ENCODE measurements at regions not wholly inside any gene's neighbourhood (a gene's known extent, or its start where the extent isn't known, plus 50 kb on each side); places are given as distances from the start of the nearest gene placed in this dataset.
"Not testable (repeated sequence)": the region's sequence is repeated elsewhere in the genome, so short reads cannot be mapped to it uniquely, and the experiment has no call there.

DNA sequence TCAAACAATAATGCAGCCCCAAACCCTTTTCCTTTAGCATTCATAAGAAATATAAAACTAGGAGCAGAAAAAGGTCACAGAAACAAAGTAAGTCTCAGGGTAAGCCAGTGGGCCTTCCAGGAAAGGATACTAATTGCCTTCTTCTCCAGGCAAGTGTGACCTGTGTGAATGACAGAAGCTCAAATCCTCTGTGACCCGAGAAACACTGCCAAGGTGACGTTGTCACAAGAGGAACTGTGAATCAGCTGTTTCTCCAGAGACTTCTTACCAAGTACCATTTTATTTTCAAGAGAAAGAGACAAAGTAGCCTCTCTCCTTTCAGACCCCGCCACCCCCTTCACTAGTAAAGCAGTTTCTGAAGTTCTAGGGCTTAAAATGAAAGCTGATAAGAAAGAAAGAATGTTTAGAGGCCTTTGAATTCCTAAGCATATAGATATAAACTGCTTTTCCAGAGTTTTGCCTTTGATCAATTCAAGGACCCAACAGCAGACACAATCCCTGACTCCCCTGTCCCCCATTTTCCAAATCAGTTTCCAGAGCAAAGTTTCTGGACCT, 155.6 kb downstream of the NUF2 start:
- DNase-seq, result no peak

DNA sequence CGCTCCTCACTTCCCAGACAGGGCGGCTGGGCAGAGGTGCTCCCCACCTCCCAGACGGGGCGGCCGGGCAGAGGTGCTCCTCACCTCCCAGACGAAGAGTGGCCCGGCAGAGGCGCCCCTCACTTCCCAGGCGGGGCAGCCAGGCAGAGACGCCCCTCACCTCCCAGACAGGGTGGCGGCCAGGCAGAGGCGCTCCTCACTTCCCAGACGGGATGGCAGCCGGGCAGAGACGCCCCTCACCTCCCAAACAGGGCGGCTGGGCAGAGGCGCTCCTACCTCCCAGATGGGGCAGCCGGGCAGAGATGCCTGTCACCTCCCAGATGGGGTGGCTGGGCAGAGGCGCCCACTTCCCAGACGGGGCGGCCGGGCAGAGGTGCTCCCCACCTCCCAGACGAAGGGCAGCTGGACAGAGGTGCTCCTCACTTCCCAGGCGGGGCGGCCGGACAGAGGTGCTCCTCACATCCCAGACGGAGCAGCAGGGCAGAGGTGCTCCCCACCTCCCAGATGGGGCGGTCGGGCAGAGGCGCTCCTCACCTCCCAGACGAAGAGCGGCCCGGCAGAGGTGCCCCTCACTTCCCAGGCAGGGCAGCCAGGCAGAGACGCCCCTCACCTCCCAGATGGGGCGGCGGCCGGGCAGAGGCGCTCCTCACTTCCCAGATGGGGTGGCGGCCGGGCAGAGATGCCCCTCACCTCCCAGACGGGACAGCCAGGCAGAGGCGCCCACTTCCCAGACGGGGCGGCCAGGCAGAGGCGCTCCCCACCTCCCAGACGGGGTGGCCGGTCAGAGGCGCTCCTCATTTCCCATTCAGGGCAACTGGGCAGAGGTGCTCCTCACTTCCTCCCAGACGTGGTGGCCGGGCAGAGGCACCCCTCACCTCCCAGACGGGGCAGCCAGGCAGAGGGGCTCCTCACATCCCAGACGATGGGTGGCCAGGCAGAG, 176.9 kb downstream of the NUF2 start:
- DNase-seq, result not testable (repeated sequence)

DNA sequence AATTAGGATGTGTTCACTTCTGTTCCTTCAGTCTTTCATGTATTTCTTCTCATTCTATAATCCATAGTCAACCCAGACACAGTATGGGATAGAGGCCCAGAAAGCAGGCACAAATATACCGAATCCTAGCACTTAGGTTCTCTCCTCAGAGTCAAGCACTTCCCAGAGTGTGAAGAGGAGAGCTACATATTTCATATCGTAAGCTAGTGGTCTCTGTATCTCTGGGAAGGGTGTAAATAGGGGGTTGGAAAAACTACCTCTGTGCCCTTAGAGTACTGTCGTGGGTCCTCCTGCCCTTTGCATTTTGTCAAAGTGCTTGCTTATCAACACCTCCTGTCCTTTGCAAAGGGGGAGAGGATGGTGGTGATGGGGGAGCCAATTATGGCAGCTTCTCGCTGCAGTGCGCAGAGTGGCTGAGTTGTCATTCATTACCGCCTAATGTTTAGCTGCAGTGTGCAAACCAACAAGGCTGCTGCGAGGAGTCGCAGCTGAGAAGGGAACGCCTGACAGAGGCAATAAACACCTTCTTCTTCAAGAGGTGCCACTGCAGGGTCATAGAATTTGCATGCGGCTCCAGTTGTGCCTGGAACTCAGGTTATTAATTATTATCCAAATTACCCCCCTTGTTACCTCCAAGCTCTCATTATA, 182.7 kb downstream of the NUF2 start:
- no peak for DNase-seq

DNA sequence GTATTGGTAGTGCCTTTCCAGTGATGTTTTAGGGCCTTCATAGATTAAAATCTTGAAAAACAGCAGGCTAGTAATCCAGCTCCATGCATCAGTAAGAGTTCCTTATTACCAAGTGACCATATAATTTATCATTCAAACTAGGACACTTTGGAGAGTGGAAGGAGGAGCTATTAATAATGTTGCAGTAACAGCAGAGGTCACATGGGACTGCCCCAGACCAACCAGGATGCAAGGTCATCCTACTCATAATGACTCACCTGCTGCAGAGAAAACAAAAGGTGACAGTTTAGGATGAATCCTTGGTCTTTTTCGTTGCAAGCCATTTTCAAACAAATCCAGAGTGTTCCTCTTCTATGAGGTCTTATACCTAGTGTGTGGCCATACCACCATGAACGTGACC, 187.4 kb downstream of the NUF2 start:
- DNase-seq, result no peak

DNA sequence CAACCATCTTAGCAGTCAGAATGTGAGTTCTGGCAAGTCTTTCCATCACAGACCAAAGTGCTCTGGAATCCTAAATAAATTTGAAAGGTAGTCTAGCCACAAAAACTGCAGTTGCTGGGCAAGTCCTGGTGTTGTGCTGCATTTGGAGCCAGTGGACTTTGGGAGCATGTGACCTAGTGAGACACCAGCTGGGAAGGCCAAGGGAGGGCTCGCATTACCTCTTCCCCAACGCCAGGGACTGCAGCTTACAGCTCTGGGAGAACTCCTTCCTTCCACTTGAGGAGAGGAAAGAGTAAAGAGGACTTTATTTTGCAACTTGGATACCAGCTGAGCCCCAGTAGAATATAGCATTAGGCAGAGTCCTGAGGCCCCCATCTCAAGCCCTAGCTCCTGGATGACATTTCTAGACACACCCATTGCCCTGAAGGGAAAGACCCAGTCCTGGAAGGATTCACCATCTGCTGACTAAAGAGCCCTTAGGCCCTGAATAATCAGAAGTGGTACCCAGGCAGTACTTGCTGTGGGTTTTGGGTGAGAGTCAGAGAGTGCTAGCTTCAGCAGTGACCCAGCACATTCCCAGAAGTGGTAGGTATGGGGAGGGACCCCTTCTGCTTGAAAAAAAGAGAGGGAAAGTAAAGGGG, 190.7 kb downstream of the NUF2 start:
- no peak for DNase-seq

DNA sequence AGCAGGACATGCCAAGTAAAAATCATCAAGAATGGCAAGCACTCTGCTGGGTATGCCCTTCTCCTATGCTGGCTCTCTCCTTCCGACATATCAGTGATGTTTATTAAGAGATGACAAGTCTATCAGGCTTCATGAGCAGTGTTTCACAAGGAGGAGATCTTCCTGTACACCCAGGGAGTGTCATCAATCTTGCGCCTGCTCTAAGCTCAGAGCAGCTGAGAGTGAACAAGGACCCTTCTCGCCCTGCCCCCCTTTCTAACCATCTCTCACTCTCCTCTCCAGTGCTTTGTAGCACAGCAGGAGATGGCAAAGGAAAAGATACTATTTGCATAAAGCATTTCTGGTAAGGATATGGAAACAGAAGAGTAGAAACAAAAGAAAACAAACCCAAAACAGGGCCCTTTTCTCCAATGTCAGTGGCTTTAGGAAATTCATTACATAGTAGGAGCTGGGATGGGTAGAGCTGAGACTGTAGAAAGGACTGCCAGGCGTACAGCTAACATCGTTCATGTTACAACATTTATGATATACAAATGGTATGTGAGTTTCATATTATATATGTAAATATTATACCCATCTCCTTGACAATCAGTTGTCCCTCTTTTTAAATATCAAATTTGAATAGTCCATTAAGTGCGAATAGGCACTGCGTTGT, 201.7 kb downstream of the NUF2 start:
- no peak for DNase-seq

DNA sequence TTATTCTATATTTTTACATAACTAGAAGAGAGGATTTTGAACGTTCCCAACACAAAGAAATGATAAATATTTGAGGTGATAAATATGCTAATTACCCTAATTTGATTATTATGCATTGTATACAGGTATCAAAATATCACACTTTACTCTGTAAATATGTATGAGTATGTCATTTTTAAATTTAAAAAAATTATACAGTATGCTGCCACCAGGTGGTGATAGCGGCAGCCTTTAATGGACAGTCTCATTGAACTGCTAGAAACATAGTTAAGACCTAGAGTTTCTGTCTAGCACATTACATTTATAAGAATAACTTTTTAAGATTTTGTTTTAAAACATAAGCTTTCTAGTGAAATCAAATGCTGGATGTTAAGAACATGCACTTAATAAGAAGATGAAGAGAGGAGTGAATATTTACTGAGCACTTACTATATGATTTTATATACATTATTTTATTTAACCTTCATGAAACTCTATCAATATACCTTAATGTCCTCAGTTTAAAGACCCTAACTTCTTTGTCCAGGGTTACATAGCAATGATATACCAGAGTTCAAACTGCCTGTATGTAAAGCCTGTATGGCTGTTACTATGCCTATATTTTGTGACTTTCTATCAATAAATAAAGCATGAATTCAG, 207.1 kb downstream of the NUF2 start:
- no peak for DNase-seq

DNA sequence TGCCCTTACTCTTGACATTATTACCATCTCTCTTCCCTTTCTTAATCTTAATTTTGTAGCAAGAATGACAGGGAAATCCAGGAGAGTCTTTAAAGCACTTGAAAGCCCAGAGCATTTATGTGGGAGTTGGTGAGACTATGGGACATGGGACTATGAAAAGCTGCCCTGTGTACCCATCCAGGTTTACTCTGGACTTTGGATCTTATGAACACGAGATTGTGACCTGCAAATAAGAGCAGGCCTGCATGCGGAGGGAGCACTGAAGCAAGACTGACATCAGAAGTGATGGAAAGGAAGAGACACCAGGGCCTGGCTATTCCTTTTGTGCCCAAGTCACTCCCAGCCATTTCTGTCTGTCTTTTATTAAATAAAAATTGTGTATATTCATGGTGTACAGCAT, 209.6 kb downstream of the NUF2 start:
- DNase-seq, result no peak

DNA sequence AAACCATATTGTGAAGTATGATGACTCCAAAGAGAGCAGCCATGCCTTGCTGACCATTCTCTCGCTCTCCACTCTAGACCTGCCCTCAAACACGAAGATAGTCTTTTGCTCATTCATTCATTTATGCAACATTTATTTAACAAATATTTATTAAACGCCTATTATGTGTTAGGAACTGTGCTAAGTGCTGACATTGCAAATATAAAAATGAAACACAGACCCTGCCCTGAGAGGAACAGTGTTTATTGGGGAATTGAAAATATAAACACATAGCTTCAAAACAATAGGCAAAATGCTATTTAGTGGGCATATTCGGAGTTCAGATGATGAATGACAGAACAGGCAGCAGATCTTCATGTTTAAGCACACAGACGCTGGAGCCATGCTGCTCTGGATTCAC, 213.6 kb downstream of the NUF2 start:
- no peak for DNase-seq

DNA sequence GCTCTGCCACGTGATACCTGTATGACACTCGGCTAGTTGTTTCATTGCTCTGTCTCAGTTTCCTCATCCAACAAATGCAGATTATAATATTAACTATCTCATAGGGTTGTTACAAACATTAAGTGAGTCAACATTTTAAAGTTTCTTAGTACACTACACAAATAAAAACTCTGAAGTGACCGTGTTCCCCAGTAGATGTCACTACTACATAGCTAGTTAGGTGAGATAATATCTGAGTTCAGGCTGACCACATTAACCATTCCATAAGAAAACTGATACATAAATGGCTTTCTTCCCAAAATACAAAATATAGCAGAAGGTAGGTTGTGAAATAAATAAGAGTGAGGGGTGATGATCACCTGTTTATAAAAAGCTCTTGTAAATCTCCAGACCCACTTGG, 214.1 kb downstream of the NUF2 start:
- no peak for DNase-seq

DNA sequence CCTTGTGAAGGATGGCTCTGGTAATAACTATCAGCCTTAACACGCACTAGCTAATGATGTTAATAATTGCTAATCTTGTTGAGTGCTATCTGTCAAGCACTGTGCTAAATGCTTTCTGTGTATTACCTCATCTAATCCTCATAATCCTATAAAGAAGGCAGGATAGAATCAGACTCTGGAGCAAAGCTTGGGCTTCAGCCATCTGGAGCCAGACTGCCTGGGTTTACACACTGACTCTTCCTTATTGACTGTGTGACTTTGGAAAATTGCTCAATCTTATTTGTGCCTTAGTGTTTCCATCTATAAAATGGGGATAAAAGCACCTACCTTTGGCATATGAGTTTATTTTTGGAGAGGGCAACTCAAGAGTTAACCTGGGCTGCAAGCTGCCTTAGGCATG, 216.1 kb downstream of the NUF2 start:
- DNase-seq, result no peak

DNA sequence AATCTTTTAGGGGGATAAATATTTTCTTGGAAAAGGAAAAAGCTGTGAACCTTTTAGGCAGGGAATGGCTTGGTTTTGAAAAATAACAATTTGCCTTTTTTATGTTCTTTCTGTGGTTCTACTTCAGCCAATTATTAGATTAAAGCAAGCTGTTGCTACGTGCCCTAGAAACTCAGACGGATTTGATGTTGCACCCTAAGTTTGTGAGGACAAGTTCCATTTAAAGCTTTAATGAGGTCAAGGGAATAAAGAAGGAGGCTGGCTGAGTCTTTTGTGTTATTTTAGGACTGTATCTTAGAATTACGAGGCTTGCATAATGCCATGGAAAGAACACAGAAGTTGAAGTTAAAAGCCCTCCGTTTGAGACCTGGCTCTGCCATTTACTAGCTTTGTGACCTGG, 216.9 kb downstream of the NUF2 start:
- no peak for DNase-seq

DNA sequence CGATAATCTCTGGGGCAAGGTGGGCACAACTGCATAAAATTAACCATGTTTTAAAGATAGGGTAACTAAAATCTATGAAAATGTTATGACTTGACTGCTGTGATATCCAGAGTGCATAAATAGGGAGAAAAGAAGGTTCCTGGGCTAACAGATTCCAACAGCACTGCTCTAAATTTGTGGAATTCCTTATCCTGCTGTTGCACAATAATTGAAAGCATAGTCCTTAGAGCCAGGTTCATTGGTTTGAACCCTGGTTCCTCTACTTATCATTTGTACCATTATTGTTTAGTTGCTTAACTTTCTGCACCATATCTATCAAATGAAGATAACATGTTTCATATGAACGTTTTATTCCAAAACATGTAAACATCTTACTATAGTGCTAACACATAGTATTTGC, 219.0 kb downstream of the NUF2 start:
- DNase-seq, result no peak

DNA sequence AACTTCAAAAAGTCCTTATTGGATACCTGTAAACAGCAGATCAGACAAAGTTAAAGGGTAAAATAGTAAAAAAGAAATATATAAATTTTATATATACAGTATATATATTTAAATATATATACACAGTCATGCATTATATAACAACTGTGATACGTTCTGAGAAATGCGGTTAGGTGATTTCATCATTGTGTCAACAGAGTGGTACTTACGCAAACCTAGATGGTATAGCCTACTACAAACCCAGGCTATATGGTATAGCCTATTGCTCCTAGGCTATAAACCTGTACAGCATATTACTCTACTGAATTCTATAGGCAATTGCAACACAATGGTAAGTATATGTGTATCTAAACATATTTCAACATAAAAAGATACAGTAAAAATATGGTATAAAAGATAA, 222.7 kb downstream of the NUF2 start:
- no peak for DNase-seq

DNA sequence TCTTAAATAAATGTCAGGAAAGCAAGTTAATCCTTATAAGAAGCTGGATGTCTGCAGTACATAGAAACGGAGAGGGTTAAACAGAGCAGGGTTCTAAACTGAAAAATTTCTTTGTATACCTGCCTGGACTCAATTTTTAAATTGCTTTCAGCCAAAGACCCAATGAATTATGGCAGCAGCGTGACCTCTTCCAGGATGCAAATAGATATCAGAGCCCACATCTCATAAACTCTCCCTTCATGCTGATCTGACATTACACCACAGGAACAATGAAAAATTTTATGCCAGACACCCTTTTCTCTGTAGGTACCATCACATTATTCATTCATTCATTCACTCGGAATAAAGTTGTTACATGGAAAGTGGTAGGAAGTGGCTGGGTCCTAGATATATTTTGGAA, 236.4 kb downstream of the NUF2 start:
- no peak for DNase-seq

DNA sequence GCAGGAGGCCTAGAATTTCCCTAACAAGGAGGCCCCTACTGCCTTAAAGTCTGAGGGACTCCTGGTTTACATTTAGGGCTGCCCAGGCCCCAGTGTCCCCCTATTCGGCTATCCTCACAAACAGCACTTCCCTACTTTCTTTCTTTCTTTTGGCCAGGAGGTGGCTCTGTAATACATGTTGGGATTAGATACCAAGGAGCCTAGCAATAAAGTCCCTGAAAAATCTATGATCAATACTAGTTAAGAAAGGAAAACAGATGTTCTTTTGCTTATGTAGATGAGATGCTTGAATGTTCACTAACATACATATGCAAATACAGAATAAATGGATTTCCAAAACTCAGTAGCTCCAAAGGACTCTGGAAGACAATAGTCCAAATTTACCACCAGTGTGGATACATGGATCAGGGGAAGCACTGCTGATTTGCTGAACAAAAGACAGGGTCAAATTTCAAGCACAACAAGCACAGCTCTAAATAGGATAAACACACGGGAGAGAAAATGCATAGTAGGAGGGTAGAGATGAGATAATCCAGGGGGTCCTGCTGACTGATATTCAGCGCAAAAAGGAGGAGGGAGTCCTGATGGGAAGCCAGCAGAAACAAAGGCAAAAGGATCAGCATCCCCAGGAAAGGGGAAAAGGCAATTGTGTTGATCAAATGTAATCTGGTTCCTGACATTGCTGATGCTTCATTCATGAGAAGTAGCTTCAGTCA, 240.0 kb downstream of the NUF2 start:
- DNase-seq, result no peak

DNA sequence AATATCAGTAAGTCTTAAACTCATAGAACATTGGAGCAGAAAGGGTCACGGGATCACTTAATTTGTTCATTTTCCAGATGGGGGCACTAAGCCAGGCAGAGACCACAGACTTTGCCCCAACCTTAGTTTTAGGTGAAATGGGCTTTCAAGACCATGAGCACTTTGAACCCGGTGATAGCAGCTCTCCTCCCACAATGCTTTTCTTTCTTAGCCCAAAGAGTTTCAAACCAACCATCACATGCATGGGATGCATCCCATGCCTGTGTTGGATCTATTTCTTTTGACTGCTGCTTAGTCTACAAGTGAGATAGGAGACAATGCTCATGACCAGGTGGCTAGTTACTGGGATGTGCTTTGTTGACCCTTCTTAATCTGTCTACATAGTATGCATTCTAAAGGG, 240.6 kb downstream of the NUF2 start:
- no peak for DNase-seq

DNA sequence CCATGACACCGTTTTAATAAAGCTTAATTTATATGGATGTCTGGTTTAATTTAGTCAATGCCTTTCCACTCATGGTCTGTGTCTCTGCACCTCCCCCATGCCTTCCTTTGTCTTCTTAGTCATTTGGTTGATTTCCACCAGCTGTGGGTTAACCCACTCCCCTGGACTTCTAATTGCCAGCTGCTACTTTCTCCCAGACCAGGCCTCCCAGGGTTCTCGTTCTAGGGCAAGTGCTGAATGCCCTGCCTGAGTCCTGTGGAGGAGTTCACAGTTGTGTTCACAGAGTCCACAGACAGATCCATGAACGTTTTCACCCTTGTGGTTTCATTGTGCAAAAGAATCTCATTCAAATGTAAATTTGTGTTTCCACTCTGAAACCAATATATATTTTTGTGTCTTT, 243.4 kb downstream of the NUF2 start:
- no peak for DNase-seq

DNA sequence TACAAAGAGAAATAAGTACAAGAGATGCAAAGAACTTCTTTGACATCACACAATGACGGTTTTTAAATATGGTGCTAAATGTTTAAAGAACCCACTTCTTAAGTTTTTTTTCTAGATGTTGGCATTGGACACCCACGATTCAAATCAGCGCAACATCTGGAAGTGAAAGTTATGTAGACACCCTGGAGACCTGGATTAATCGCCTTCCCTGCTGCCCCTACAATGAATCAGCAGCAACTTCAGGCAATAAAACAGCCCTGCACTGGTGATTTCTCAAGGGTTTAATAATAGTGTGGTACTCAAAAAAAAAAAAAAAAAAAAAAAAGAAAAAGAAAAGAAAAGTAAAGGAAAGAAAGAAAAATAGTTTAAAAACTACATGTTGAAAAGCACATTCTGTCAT, 248.3 kb downstream of the NUF2 start:
- no peak for DNase-seq

DNA sequence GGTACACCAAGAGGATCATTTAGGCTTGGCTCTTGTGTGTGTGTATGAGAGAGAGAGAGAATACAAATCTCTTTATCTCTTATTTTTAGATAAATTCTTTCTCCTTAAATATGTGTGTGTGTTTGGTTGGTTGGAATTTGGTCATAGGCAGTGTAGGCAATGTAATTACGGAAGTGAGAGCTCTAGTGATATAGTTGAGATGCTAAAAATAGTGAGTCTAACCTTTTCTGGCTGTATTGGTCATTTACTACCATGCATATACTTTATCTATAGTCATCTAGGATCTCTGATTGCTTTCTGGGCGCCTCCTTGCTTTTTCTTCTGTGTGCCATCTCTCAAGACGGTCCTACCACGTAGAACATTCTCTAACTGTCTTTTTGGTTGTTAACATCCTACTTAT, 250.2 kb downstream of the NUF2 start:
- DNase-seq, result no peak

DNA sequence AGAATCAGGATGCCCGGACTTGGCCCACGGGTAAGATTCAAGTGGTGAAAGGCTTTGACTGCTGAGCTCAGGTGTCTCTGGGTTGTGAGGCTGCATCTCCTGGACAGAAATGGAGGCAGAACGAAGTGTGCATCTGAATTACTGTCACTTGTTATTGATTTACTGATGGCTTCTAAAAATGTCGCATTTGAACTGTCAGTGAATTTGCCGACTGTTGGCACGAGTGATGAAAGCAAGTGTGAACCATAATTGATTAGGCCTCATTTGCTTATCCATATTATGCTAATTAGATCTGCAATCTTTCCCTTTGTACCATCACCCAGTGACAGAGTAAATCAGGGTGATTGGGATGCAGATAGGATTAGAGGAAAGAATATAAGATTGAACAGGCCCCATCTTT, 252.4 kb downstream of the NUF2 start:
- no peak for DNase-seq

DNA sequence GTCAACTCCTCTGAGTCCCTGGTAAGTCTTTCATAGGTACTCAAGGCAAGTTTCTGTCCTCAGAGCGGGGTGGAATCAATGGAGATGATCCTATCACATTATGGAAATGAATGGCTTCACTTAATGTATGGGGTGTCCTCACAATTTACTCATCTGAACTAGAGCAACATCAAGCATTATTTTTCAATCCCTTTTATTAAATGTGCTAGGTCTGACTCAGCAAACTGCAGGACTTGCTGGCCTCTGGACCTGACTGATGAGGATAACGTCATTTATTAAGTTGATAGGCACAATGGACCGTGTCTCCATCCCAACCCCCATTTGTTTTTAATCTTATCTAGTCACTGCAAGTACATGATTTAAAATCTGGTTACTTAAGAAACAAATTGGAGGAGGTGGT, 259.2 kb downstream of the NUF2 start:
- no peak for DNase-seq
